Thyroid gland (tissue), 4 donors: ENCODE measurements at regions not wholly inside any gene's neighbourhood (a gene's known extent, or its start where the extent isn't known, plus 50 kb on each side); places are given as distances from the start of the nearest gene placed in this dataset.

Experiments used
- DNase-seq, 2 donors: peaks; one replicate each; pipeline ENCODE4 v3.0.0-alpha.2; 2019
- H3K27ac ChIP-seq, 3 donors: fragments of 200-600 bp; sonication (generic); 1 replicate in 2 of 3; 2 replicates in 1 of 3; pipeline ENCODE4 v1.5.1; 2016 to 2019; ENCODE audit warnings: mild to moderate bottlenecking in 1 of 3, moderate library complexity in 1 of 3
- H3K27me3 ChIP-seq: fragments of 200-600 bp; sonication (generic); one replicate; pipeline ENCODE4 v1.5.1; 2019
- H3K36me3 ChIP-seq, 2 donors: fragments of 200-600 bp; sonication (generic); one replicate each; pipeline ENCODE4 v1.5.1; 2016 to 2019
- H3K4me1 ChIP-seq, 2 donors: fragments of 200-600 bp; sonication (generic); one replicate each; pipeline ENCODE4 v1.5.1; 2017 to 2019
- H3K4me3 ChIP-seq, 3 donors: fragments of 200-600 bp; sonication (generic); replicated peaks in 1 of 3; 1 replicate in 2 of 3; 2 replicates in 1 of 3; pipeline ENCODE4 v1.5.1; 2016; ENCODE audit warnings: mild to moderate bottlenecking in 1 of 3
- H3K9me3 ChIP-seq: fragments of 200-600 bp; sonication (generic); one replicate; pipeline ENCODE4 v1.5.1; 2017
- CTCF ChIP-seq, 6 experiments: fragments of 200-600 bp in 3 of 6; fragments of 450-650 bp in 3 of 6; sonication (generic) in 3 of 6; IDR thresholded peaks; one replicate each; pipeline ENCODE4 v1.5.1; 2016 to 2019; ENCODE audit warnings: antibody characterized with exemption in 6 of 6, mild to moderate bottlenecking in 2 of 6, inconsistent platforms in 1 of 6, moderate library complexity in 1 of 6
- POLR2A ChIP-seq, 2 donors: fragments of 450-650 bp; IDR thresholded peaks; one replicate each; pipeline ENCODE4 v1.6.1; 2017; ENCODE audit warnings: antibody characterized with exemption in 2 of 2, mild to moderate bottlenecking in 2 of 2, moderate library complexity in 1 of 2
- WGBS, 2 donors: methylation state at CpG; one replicate each; pipeline ENCODE4 v1.1.5; 2017; 5-methylcytosine and 5-hydroxymethylcytosine counted together
- intact Hi-C: fragments of 100-400 bp; cut with DNase I; formaldehyde crosslinking; loops from one replicate; pipeline ENCODE4 v1.15.1; 2023

- WGBS, 2 donors = 83 to 92% methylated on average over 3 of the region's 3 CpGs
- no peak overlapping the region for H3K4me3 ChIP-seq
- DNase-seq = no peak
Observed at GRCh38 chr6:2549834-2550233, 200.9 kb downstream of the MYLK4 start.

GRCh38 chr6:2547355-2547754 lies 203.4 kb downstream of the MYLK4 start:
- Histone ChIP-seq H3K4me3 (no peak overlapping the region), H3K27me3 (no peaks in the 10 kb centered on the region), H3K4me1 (no peaks in the 10 kb centered on the region), H3K36me3 (no peaks in the 10 kb centered on the region), H3K9me3 (no peaks in the 10 kb centered on the region), H3K27ac (no peak overlapping the region)
- WGBS, 2 donors = 71 to 81% methylated on average over 4 of the region's 4 CpGs
- no peak for DNase-seq
- TF ChIP-seq POLR2A (IDR thresholded peaks at IDR 0.05) = no peak
- no peak for TF ChIP-seq CTCF (IDR thresholded peaks at IDR 0.05)
- intact Hi-C loops = no loop called here

More at GRCh38 chr6:2549834-2550233, 200.9 kb downstream of the MYLK4 start:
- Histone ChIP-seq H3K9me3 (no peaks in the 10 kb centered on the region), H3K36me3 (no peaks in the 10 kb centered on the region), H3K27ac (no peak overlapping the region), H3K27me3 (no peaks in the 10 kb centered on the region), H3K4me1 (no peaks in the 10 kb centered on the region)
- TF ChIP-seq CTCF (IDR thresholded peaks at IDR 0.05) (no peak), POLR2A (IDR thresholded peaks at IDR 0.05) (no peak)
- intact Hi-C loops = no loop called here

GRCh38 chr6:2546901-2547300 lies 203.8 kb downstream of the MYLK4 start:
- Histone ChIP-seq H3K4me1 (no peaks in the 10 kb centered on the region), H3K36me3 (no peaks in the 10 kb centered on the region), H3K4me3 (no peak overlapping the region), H3K27ac (no peak overlapping the region), H3K27me3 (no peaks in the 10 kb centered on the region), H3K9me3 (no peaks in the 10 kb centered on the region)
- 80 to 85% methylated on average over 8 of the region's 8 CpGs for WGBS, 2 donors
- TF ChIP-seq POLR2A (IDR thresholded peaks at IDR 0.05) = no peak
- no peak for TF ChIP-seq CTCF (IDR thresholded peaks at IDR 0.05)
- intact Hi-C loops = no loop called here
- DNase-seq = no peak

GRCh38 chr6:2545383-2546038 lies 205.2 kb downstream of the MYLK4 start:
- TF ChIP-seq POLR2A (IDR thresholded peaks at IDR 0.05) (no peak), CTCF (IDR thresholded peaks at IDR 0.05) (no peak)
- H3K4me3 ChIP-seq = no peak overlapping the region
- H3K4me1 ChIP-seq = no peaks in the 10 kb centered on the region
- no peaks in the 10 kb centered on the region for H3K36me3 ChIP-seq
- 87 to 93% methylated on average over 6 of the region's 6 CpGs for WGBS, 2 donors
- DNase-seq = no peak
- H3K27ac ChIP-seq = no peak overlapping the region
- intact Hi-C loops = no loop called here
- H3K27me3 ChIP-seq = no peaks in the 10 kb centered on the region
- no peaks in the 10 kb centered on the region for H3K9me3 ChIP-seq

GRCh38 chr6:2543321-2543720 lies 207.4 kb downstream of the MYLK4 start:
- 90 to 96% methylated on average over 2 of the region's 2 CpGs for WGBS, 2 donors
- no peak for DNase-seq
- Histone ChIP-seq H3K9me3 (no peaks in the 10 kb centered on the region), H3K4me1 (no peaks in the 10 kb centered on the region), H3K4me3 (no peak overlapping the region), H3K36me3 (no peaks in the 10 kb centered on the region), H3K27me3 (no peaks in the 10 kb centered on the region), H3K27ac (no peak overlapping the region)
- intact Hi-C loops = no loop called here
- TF ChIP-seq CTCF (IDR thresholded peaks at IDR 0.05) (no peak), POLR2A (IDR thresholded peaks at IDR 0.05) (no peak)
